ENCODE measurements at regions not wholly inside any gene's neighbourhood (a gene's known extent, or its start where the extent isn't known, plus 50 kb on each side); places are given as distances from the start of the nearest gene placed in this dataset.
A peak's percentile ranks its signal among the peaks of the same experiment; 100 is the strongest.

DNA sequence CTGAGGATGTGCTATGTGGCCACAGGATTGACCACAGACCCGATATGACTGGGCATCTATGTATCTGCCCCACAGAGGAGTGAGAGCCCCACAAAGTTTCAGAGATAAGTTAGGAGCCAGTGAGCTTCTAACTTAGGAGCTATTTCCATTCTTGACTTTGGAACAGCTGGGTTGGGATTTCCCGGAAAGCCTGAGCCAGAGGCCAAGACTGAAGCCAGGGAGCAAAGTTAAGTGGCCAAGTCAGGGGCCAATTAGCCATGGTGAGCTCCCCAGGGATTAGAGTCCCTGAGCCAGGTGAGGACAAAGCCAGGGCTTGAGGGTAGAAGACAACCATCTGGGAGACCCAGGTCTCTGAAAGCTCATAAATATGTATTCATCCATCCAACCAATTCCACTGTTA is 143.6 kb downstream of the MAFB start:
- DNase-seq, result no peak

GRCh38 chr20:40542065-40542464 is 147.0 kb downstream of the MAFB start:
- DNase-seq, result no peak

GRCh38 chr20:40540166-40540565 is 148.9 kb downstream of the MAFB start:
- no peak for DNase-seq

- DNase-seq, result no peak
These were observed 150.9 kb downstream of the MAFB start for GRCh38 chr20:40538131-40538530.

DNA sequence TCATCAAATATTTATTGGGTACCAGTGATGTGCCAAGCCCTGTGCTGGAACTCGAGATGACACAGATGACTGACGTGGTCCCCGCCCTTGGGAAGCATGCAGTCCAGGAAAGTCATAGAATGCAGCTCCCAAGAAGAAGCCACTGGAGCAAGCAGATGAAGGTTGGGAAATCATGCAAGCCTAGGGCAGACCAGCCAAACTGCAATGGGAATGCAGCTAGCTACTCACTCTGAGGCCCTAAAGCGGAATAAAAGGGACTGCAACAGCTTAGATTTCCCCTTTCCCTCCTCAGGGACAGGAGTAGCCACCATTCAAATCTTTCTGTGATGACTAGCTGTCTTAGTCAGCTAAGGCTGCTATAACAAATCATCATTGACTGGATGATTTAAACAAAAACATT is 152.2 kb downstream of the MAFB start:
- DNase-seq, result no peak

DNA sequence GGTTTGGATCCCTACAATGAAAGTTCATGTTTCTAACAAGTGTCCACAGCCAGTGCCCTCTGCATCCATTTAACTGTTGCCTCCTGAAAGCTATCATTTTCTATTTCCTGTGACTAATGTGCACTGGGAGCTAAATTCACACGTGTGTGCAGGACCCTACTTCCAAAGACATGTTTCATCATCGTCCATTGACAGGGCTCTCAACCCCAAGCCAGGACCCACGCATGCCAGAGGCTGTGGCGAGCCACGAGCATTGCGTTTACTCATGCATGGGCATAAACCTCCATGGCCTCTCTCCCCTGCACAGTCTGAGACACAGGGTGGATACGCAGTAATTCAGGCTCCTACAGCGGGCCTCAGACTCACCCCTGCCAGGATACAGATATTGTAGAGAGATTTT is 153.2 kb downstream of the MAFB start:
- no peak for DNase-seq

DNA sequence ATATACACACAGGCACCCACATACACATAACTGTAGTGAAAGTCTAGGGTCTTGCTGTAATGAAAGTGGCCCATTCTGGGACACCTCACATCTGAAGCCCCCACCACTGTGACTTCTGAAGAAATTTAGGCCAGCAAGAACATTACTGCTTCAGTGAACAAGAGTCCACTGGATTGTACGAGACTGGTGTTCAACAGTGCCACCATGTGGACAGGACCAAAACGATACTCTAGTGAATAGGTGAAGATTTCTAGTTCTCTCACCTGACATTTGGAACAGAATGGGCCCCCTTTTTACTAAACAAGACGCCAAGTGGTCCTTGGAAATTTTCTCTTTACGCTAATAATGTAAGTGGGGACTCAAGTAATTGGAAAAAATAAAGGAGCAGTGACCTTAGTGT is 156.9 kb downstream of the MAFB start:
- no peak for DNase-seq

- DNase-seq, result no peak
These were observed 163.7 kb downstream of the MAFB start for GRCh38 chr20:40525351-40525750.

GRCh38 chr20:40524071-40524470 is 165.0 kb downstream of the MAFB start:
- no peak for DNase-seq

DNA sequence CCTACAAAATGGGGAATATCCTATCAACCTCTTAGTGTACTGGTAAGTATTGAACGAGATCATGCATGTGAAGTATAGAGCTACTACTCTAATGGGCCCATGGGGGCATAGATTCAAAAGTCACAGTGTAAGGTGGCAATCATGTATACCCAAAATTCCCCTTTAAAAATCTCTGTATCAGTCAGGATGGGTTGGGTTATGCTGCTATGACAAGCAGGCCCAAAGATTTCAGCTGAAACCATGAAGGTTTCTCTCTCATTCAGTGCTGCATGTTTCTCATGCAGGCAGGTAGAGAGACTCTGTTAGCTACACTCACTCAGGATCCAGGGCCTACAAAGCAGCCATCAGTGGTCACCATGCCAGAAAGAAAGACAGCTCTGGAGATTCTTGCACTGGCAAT is 166.6 kb downstream of the MAFB start:
- no peak for DNase-seq

DNA sequence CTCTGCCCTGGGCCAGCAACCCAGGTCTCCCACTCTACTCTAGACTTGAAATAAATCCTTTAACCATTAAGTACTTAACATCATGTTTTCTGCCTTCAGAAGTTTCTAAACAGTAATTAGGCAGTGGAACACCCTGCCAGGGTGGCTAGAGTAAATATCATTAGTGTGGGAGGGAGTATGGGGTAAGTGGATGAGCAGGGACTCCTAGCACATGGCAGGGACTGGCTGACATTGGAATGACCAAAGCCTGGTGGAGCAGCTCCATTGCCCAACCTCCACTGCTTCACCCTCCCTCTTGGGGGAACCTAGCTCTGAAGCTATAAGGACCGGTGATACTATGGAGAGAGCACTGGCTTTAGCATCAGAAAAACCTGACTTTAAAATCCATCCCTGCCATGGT is 167.1 kb downstream of the MAFB start:
- DNase-seq, result no peak

DNA sequence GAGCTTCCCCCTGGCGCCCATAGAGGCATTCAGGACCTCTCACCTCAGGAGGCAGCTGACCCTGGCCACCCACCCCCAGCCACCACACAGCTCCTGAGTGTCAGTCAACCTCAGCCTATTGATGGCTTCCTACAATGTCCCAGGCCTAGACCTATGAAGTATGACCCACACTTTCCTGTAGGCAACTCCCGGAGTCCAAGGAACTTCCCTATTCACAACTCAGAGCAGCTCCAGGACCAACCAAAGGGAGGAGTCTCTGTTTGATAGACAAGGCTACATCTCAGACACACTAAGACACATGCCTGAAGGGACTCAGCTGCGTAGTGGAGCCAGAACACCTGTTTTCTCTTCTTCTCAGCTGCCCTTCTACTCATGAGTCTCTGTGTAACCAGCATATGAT is 169.1 kb downstream of the MAFB start:
- no peak for DNase-seq

GRCh38 chr20:40512994-40513393 is 176.0 kb downstream of the MAFB start:
- DNase-seq, result no peak

DNA sequence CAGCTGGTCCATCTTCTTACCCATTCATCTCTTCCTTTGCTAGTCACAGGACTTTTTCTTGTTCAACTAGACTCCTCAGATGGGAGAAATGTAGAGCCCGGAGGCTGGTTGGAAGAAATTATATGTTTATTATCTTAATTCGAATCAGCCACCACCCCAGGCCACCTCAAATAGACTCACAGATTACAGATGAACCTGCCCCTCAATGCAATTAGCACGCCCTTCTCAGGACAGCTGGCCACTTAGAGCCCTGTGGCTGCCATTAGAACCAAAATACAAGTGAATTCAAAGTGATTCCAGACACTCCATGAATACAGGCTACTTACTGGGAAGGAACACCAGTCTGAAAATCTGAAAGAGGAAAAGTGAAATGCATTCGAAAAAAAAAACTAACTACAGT is 176.4 kb downstream of the MAFB start:
- DNase-seq, result no peak

GRCh38 chr20:40511478-40511877 is 177.6 kb downstream of the MAFB start:
- DNase-seq, result peak in 3 of 58 donors; percentile 0 to 19 (median 3)

DNA sequence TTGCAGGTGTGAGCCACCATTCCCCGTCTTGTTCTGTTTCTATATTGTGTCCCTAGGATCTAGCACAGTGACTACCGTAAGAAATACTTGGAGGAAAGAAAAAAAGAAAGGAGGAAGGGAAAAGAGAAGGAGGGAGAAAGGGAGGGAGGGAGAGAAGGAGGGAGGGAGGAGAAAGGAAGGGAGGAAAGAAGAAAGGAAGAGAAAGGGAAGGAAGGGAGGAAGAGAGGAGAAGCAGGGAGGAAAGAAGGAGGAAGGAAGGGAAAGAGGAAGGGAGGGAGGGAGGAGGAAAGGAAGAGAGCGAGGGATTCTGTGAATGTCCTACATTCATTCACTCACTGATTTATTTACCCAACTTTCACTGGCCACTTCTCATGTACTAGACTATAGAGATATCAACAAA is 178.4 kb downstream of the MAFB start:
- DNase-seq, result no peak

DNA sequence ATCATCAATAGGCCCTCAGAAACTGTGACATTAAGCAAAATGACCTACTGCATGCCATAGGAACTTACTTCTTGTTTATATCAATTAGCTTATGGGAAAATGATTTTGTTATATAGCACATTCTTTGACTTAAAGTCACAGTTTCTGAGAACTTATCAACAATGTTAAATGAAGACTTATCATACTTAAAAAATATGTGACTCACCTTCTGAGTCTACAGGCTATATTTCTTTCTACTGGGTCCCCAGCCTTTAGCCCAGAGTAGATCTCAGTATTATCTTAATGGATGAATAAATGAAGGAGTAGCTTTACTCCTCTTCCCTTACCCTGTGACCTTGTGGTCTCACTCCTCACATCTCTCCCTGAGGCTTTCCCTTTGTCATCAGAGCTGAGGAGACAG is 180.2 kb downstream of the MAFB start:
- no peak for DNase-seq

DNA sequence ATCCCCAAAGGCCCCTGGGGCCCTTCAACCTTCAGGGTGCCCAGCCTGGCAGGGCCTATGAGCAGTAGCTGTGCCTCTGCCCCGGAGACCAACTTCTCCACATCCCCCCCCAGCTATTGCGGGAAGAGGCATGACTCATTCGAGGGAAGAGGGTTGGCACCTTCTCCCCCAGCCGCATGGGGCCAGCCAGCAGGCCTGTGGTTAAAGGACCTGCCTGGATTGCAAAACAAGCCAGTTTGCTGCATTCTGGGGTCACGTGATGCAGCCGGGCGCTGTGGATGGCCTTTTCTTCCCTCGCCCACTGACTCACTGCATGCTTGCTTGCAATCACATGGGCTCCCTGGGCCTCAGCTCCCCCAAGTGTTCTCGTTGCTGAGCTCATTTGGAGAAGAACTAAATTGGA is 182.5 kb downstream of the MAFB start:
- DNase-seq, result peak in 53 of 58 donors; percentile 2 to 88 (median 50)

DNA sequence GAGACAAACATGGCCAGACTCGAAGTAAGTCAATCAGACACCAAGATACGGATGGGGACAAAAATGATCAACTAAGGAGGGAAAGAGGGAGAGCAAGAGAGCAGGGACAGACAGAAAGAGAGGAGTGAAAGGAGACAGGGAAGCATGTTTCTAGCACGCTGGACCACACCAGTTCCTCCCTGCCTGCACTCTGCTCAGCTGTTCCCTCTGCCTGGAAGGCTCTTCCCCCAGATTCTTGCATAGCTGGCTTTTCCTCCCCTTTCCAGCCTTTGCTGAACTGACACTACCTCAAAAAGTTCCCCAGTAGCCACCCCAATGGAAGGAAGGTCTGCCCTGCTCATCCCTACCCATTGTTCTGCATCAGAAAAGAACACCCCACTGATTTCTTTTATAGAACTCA is 185.9 kb downstream of the MAFB start:
- no peak for DNase-seq

GRCh38 chr20:40502576-40502975 is 186.5 kb downstream of the MAFB start:
- no peak for DNase-seq

GRCh38 chr20:40499391-40499790 is 189.6 kb downstream of the MAFB start:
- no peak for DNase-seq

GRCh38 chr20:40497899-40498691 is 190.9 kb downstream of the MAFB start:
- peak in 10 of 58 donors; percentile 1 to 45 (median 8) for DNase-seq

GRCh38 chr20:40495956-40496355 is 193.1 kb downstream of the MAFB start:
- DNase-seq, result no peak

DNA sequence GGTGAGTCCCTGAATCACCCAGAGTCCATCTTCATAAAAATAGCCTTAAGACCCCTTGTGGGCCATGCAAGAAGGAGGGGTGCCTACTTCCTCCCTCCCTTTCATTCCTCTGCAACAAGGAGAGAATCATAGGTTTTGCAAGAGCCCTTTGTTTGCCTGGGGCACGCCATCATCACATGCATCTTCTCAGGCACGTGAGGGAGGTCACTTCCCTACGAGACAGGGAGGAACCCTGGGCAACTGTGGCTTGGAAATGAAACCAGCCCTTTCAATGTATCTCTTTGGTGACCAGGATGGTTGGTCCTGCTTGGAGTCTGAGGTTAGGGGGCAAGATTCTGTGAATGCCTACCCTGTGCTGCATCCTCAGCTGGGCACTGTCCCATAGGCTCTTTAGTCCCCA is 194.8 kb downstream of the MAFB start:
- peak in 5 of 58 donors; percentile 1 to 48 (median 5) for DNase-seq
